IMR-90 (cell line): ENCODE measurements at regions not wholly inside any gene's neighbourhood (a gene's known extent, or its start where the extent isn't known, plus 50 kb on each side); places are given as distances from the start of the nearest gene placed in this dataset.

Experiments
- ATAC-seq: fragments of 200-7000 bp; cut with Tn5 transposase; 2 replicates; pipeline ENCODE4 v1.9.1; 2020; ENCODE audit warnings: low read depth, mild to moderate bottlenecking, moderate library complexity
- BruUV-seq: library from RNA; stranded (reverse); fragments of 400-500 nt; replicated peaks from 2 replicates; lab custom pipeline; 2021; lab: Mats Ljungman, UMichigan
- CTCF ChIA-PET: fragments of 300-600 bp; formaldehyde crosslinking; extraction: SDS; loops from one replicate; lab custom pipeline; 2021; ENCODE audit warnings: antibody characterized with exemption; lab: Yijun Ruan, JAX
- POLR2A ChIA-PET: fragments of 300-600 bp; sonication (Branson Sonifier 250); formaldehyde crosslinking; loops from one replicate; lab custom pipeline; 2022; ENCODE audit warnings: antibody characterized with exemption; ENCODE audit not compliant: unreplicated experiment; lab: Charles Lee
- DNase-seq: peaks from one replicate; pipeline ENCODE4 v3.0.0; 2013
- H2AFZ ChIP-seq: replicated peaks from 2 replicates; pipeline ENCODE3; 2013; ENCODE audit warnings: low read length, mild to moderate bottlenecking; ENCODE audit not compliant: poor library complexity
- H2AK5ac ChIP-seq: 2 replicates; pipeline ENCODE4 v1.6.1; 2013; ENCODE audit warnings: low read depth, low read length, inconsistent platforms
- H2AK9ac ChIP-seq: replicated peaks from 2 replicates; pipeline ENCODE3; 2013; ENCODE audit warnings: mild to moderate bottlenecking, low read depth, low read length, moderate library complexity; ENCODE audit not compliant: poor library complexity
- H2BK120ac ChIP-seq: 2 replicates; pipeline ENCODE4 v1.6.1; 2013; ENCODE audit warnings: low read depth, low read length, inconsistent platforms
- H2BK15ac ChIP-seq: 3 replicates; pipeline ENCODE4 v1.6.1; 2013; ENCODE audit warnings: low read depth, low read length, inconsistent platforms
- H2BK20ac ChIP-seq: 2 replicates; pipeline ENCODE4 v1.6.1; 2013; ENCODE audit warnings: low read depth, mild to moderate bottlenecking, inconsistent platforms, low read length, moderate library complexity
- H2BK5ac ChIP-seq: 2 replicates; pipeline ENCODE4 v1.6.1; 2013; ENCODE audit warnings: mild to moderate bottlenecking, low read depth, low read length, inconsistent platforms; ENCODE audit not compliant: poor library complexity, severe bottlenecking
- H3K14ac ChIP-seq: replicated peaks from 2 replicates; pipeline ENCODE4 v1.6.1; 2013; ENCODE audit warnings: low read depth, low read length, inconsistent platforms
- H3K18ac ChIP-seq: 2 replicates; pipeline ENCODE4 v1.6.1; 2013; ENCODE audit warnings: low read depth, low read length, control low read depth
- H3K23ac ChIP-seq: 2 replicates; pipeline ENCODE4 v1.6.1; 2013; ENCODE audit warnings: low read depth, low read length, inconsistent platforms
- H3K27ac ChIP-seq: 2 replicates; pipeline ENCODE4 v1.5.1; 2013; ENCODE audit warnings: mild to moderate bottlenecking, control low read depth, low read length; ENCODE audit not compliant: insufficient read depth
- H3K27me3 ChIP-seq: 2 replicates; pipeline ENCODE4 v1.6.1; 2013; ENCODE audit warnings: low read length; ENCODE audit not compliant: control insufficient read depth, insufficient read depth
- H3K36me3 ChIP-seq: 2 replicates; pipeline ENCODE4 v1.6.1; 2013; ENCODE audit warnings: low read length, mixed read lengths; ENCODE audit not compliant: control insufficient read depth, insufficient read depth
- H3K4ac ChIP-seq: 2 replicates; pipeline ENCODE4 v1.6.1; 2013; ENCODE audit warnings: low read depth, low read length, inconsistent platforms
- H3K4me1 ChIP-seq: 2 replicates; pipeline ENCODE4 v1.6.1; 2013; ENCODE audit warnings: low read length, mixed read lengths; ENCODE audit not compliant: control insufficient read depth, insufficient read depth
- H3K4me2 ChIP-seq: 2 replicates; pipeline ENCODE4 v1.6.1; 2013; ENCODE audit warnings: low read depth, mild to moderate bottlenecking, control low read depth, low read length, moderate library complexity
- H3K4me3 ChIP-seq: 2 replicates; pipeline ENCODE4 v1.5.1; 2013; ENCODE audit warnings: low read depth, mild to moderate bottlenecking, control low read depth, low read length, moderate library complexity; ENCODE audit not compliant: insufficient read depth
- H3K56ac ChIP-seq: 2 replicates; pipeline ENCODE4 v1.6.1; 2013; ENCODE audit warnings: low read length, inconsistent platforms; ENCODE audit not compliant: insufficient read depth; ENCODE audit errors: extremely low read depth
- H3K79me1 ChIP-seq, 2 experiments: 2 replicates each; pipeline ENCODE4 v1.6.1; 2013; ENCODE audit warnings: low read length in 2 of 2, inconsistent platforms in 1 of 2, low read depth in 1 of 2
- H3K9ac ChIP-seq: 2 replicates; pipeline ENCODE4 v1.6.1; 2013; ENCODE audit warnings: low read depth, low read length, control low read depth
- H3K9me1 ChIP-seq: 2 replicates; pipeline ENCODE4 v1.6.1; 2013; ENCODE audit warnings: low read length, inconsistent platforms; ENCODE audit not compliant: insufficient read depth
- H3K9me3 ChIP-seq: 2 replicates; pipeline ENCODE4 v1.6.1; 2013; ENCODE audit warnings: low read length; ENCODE audit not compliant: control insufficient read depth, insufficient read depth
- H4K20me1 ChIP-seq: 2 replicates; pipeline ENCODE4 v1.6.1; 2013; ENCODE audit warnings: low read length, inconsistent platforms; ENCODE audit not compliant: insufficient read depth
- H4K5ac ChIP-seq: 2 replicates; pipeline ENCODE4 v1.6.1; 2013; ENCODE audit warnings: mild to moderate bottlenecking, low read depth, low read length, control low read depth
- H4K8ac ChIP-seq, 2 experiments: 2 replicates each; pipeline ENCODE4 v1.6.1; 2013; ENCODE audit warnings: low read depth in 2 of 2, low read length in 2 of 2, control low read depth in 1 of 2, inconsistent platforms in 1 of 2
- H4K91ac ChIP-seq: 2 replicates; pipeline ENCODE4 v1.6.1; 2013; ENCODE audit warnings: low read depth, low read length, inconsistent platforms; ENCODE audit not compliant: insufficient read depth
- BHLHE40 ChIP-seq: fragments of 150-350 bp; IDR thresholded peaks from 2 replicates; pipeline ENCODE4 v1.6.1; 2016; ENCODE audit warnings: mild to moderate bottlenecking, low read depth, low read length
- CEBPB ChIP-seq: IDR thresholded peaks from 2 replicates; pipeline ENCODE4 v1.6.1; 2012; ENCODE audit warnings: low read depth, low read length, improper control_type of control experiment
- CHD1 ChIP-seq: IDR thresholded peaks from 2 replicates; pipeline ENCODE4 v1.6.1; 2012; ENCODE audit warnings: low read depth, low read length, improper control_type of control experiment
- FOS ChIP-seq: fragments of 150-350 bp; IDR thresholded peaks from 2 replicates; pipeline ENCODE4 v1.6.1; 2016; ENCODE audit warnings: low read depth, low read length
- MAFK ChIP-seq: IDR thresholded peaks from 2 replicates; pipeline ENCODE4 v1.6.1; 2012; ENCODE audit warnings: low read depth, low read length, improper control_type of control experiment
- MAZ ChIP-seq: IDR thresholded peaks from 2 replicates; pipeline ENCODE4 v1.6.1; 2012; ENCODE audit warnings: low read depth, mild to moderate bottlenecking, low read length, improper control_type of control experiment, moderate library complexity, borderline replicate concordance
- MXI1 ChIP-seq: IDR thresholded peaks from 2 replicates; pipeline ENCODE4 v1.6.1; 2012; ENCODE audit warnings: low read depth, mild to moderate bottlenecking, low read length, moderate library complexity, borderline replicate concordance
- NFE2L2 ChIP-seq: fragments of 150-350 bp; IDR thresholded peaks from 2 replicates; pipeline ENCODE4 v1.6.1; 2016; ENCODE audit warnings: low read depth, mild to moderate bottlenecking, low read length
- POLR2A ChIP-seq: IDR thresholded peaks from 2 replicates; pipeline ENCODE4 v1.6.1; 2012; ENCODE audit warnings: mild to moderate bottlenecking, low read depth, low read length
- RAD21 ChIP-seq: IDR thresholded peaks from 2 replicates; pipeline ENCODE4 v1.6.1; 2012; ENCODE audit warnings: low read length, improper control_type of control experiment
- RCOR1 ChIP-seq: IDR thresholded peaks from 2 replicates; pipeline ENCODE4 v1.6.1; 2012; ENCODE audit warnings: mild to moderate bottlenecking, low read length, improper control_type of control experiment; ENCODE audit not compliant: insufficient replicate concordance
- RFX5 ChIP-seq: IDR thresholded peaks from 2 replicates; pipeline ENCODE4 v1.8.0; 2012; ENCODE audit warnings: low read depth, mild to moderate bottlenecking, low read length, moderate library complexity
- SMC3 ChIP-seq: fragments of 150-350 bp; IDR thresholded peaks from 2 replicates; pipeline ENCODE4 v1.6.1; 2016; ENCODE audit warnings: low read depth, mild to moderate bottlenecking, antibody characterized with exemption, low read length, moderate library complexity
- WGBS, 2 experiments: methylation state at CpG; one replicate each; pipeline versions ENCODE4 v1.1.5 to v1.1.7; 2013; ENCODE audit warnings: missing lambda C conversion rate in 2 of 2; ENCODE audit not compliant: insufficient read length in 1 of 2; ENCODE audit errors: extremely low coverage in 2 of 2; 5-methylcytosine and 5-hydroxymethylcytosine counted together
- dilution Hi-C: fragments of 300-500 bp; cut with HindIII; formaldehyde crosslinking; loops from one replicate; pipeline ENCODE4 v1.14.3; 2018; ENCODE audit warnings: low sequenced_read_pairs; ENCODE audit not compliant: unreplicated experiment
- in situ Hi-C: fragments of 300-500 bp; cut with MboI; formaldehyde crosslinking; loops from 3 replicates; pipeline ENCODE4 v1.14.3; 2019; ENCODE audit warnings: low sequenced_read_pairs, inconsistent platforms, mixed read lengths
- intact Hi-C: fragments of 100-400 bp; cut with micrococcal nuclease; formaldehyde crosslinking; loops from 2 replicates; pipeline ENCODE4 v1.10.0; 2022
- TF ChIP-seq, protein P1 (sequence below): fragments of 150-350 bp; IDR thresholded peaks from 2 replicates; pipeline ENCODE4 v1.6.1; 2017; ENCODE audit warnings: mild to moderate bottlenecking, antibody characterized with exemption, low read length, low read depth
- TF ChIP-seq, protein P2 (sequence below): conservative IDR thresholded peaks from 2 replicates; pipeline ENCODE4 v1.5.1; 2012; ENCODE audit warnings: mild to moderate bottlenecking, low read depth, low read length, improper control_type of control experiment
- TF ChIP-seq, protein P3 (sequence below): fragments of 150-350 bp; IDR thresholded peaks from 2 replicates; pipeline ENCODE4 v1.6.1; 2016; ENCODE audit warnings: low read depth, mild to moderate bottlenecking, low read length, moderate library complexity, borderline replicate concordance

DNA sequence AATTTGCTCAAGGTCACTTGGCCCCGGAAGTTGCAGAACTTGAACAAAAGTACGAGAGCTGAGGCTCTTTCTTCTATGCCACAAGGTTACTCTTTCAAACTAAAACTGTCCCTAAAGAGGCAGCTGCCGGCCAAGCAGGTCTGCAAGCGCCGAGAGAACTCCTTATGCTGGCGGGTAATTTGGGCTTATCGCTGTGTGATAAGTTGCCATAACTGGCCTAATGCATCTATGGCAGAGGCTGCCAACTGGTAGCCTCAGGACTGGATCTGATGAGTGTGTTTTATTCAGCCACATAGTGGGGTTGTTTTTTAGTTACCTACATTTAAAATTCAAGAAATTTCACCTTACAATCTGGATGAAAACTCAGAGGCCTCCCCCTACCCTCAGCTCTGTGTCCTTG lies 68.1 kb upstream of the SPOCK1 start:
- ATAC-seq: no peak
- Histone ChIP-seq H2BK20ac (no peak overlapping the region), H4K91ac (no peak overlapping the region), H3K27me3 (no peaks in the 10 kb centered on the region), H3K4me3 (no peak overlapping the region), H2AK5ac (no peak overlapping the region), H2AFZ (no peak overlapping the region), H3K4ac (no peak overlapping the region), H3K9me3 (no peaks in the 10 kb centered on the region; the same call in 1 of the 2 replicates), H4K5ac (no peak overlapping the region), H3K4me1 (peaks cover 3% of the 10 kb centered on the region), H4K20me1 (no peaks in the 10 kb centered on the region), H3K4me2 (no peak overlapping the region), H2AK9ac (no peak overlapping the region), H3K18ac (no peak overlapping the region), H3K23ac (no peak overlapping the region), H3K27ac (no peak overlapping the region), H2BK15ac (no peak overlapping the region), H2BK5ac (no peak overlapping the region), H3K36me3 (no peaks in the 10 kb centered on the region), H3K14ac (no peak overlapping the region), H3K56ac (no peak overlapping the region), H2BK120ac (no peak overlapping the region), H3K9ac (no peak overlapping the region), H3K79me1 (no peaks in the 10 kb centered on the region), H4K8ac (no peak overlapping the region), H3K9me1 (no peaks in the 10 kb centered on the region)
- CTCF ChIA-PET: no interaction called here
- TF ChIP-seq MXI1 (no peak), SMC3 (no peak), BHLHE40 (no peak), RFX5 (no peak), CEBPB (no peak), MAZ (no peak), FOS (no peak), RAD21 (no peak), CHD1 (no peak), POLR2A (no peak), RCOR1 (no peak), MAFK (no peak), NFE2L2 (no peak)
- TF ChIP-seq, protein P1, sequence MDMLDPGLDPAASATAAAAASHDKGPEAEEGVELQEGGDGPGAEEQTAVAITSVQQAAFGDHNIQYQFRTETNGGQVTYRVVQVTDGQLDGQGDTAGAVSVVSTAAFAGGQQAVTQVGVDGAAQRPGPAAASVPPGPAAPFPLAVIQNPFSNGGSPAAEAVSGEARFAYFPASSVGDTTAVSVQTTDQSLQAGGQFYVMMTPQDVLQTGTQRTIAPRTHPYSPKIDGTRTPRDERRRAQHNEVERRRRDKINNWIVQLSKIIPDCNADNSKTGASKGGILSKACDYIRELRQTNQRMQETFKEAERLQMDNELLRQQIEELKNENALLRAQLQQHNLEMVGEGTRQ: no peak
- TF ChIP-seq, protein P2, sequence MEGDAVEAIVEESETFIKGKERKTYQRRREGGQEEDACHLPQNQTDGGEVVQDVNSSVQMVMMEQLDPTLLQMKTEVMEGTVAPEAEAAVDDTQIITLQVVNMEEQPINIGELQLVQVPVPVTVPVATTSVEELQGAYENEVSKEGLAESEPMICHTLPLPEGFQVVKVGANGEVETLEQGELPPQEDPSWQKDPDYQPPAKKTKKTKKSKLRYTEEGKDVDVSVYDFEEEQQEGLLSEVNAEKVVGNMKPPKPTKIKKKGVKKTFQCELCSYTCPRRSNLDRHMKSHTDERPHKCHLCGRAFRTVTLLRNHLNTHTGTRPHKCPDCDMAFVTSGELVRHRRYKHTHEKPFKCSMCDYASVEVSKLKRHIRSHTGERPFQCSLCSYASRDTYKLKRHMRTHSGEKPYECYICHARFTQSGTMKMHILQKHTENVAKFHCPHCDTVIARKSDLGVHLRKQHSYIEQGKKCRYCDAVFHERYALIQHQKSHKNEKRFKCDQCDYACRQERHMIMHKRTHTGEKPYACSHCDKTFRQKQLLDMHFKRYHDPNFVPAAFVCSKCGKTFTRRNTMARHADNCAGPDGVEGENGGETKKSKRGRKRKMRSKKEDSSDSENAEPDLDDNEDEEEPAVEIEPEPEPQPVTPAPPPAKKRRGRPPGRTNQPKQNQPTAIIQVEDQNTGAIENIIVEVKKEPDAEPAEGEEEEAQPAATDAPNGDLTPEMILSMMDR: no peak
- TF ChIP-seq, protein P3, sequence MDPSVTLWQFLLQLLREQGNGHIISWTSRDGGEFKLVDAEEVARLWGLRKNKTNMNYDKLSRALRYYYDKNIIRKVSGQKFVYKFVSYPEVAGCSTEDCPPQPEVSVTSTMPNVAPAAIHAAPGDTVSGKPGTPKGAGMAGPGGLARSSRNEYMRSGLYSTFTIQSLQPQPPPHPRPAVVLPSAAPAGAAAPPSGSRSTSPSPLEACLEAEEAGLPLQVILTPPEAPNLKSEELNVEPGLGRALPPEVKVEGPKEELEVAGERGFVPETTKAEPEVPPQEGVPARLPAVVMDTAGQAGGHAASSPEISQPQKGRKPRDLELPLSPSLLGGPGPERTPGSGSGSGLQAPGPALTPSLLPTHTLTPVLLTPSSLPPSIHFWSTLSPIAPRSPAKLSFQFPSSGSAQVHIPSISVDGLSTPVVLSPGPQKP: no peak
- in situ Hi-C loops (no loop called here), dilution Hi-C loops (no loop called here), intact Hi-C loops (no loop called here)
- POLR2A ChIA-PET: no interaction called here
- DNase-seq: no peak
- no TSS peak for BruUV-seq
- WGBS, 2 experiments: no CpG with 5 or more reads among the region's 7 CpGs
